Loucy (cell line): ENCODE measurements at regions not wholly inside any gene's neighbourhood (a gene's known extent, or its start where the extent isn't known, plus 50 kb on each side); places are given as distances from the start of the nearest gene placed in this dataset.

Source experiments
- H2AFZ ChIP-seq: fragments of 200-600 bp; sonication (generic); 2 replicates; pipeline ENCODE4 v1.6.0; 2016; ENCODE audit warnings: antibody characterized with exemption, mild to moderate bottlenecking, low read length, moderate library complexity
- H3F3A ChIP-seq: fragments of 200-600 bp; 2 replicates; pipeline ENCODE4 v1.6.0; 2016; ENCODE audit warnings: antibody characterized with exemption, low read depth, mild to moderate bottlenecking
- H3K27me3 ChIP-seq: fragments of 200-600 bp; sonication (generic); 2 replicates; pipeline ENCODE4 v1.6.1; 2014; ENCODE audit warnings: low read length, mild to moderate bottlenecking; ENCODE audit not compliant: insufficient read depth, poor library complexity, severe bottlenecking
- H3K36me3 ChIP-seq: fragments of 200-600 bp; sonication (generic); 2 replicates; pipeline ENCODE4 v1.6.1; 2016; ENCODE audit warnings: low read length; ENCODE audit not compliant: insufficient read depth
- H3K4me1 ChIP-seq: fragments of 200-600 bp; sonication (generic); 2 replicates; pipeline ENCODE4 v1.5.1; 2014; ENCODE audit warnings: low read length, mild to moderate bottlenecking; ENCODE audit not compliant: insufficient read depth, poor library complexity, severe bottlenecking
- H3K4me2 ChIP-seq: fragments of 200-600 bp; sonication (generic); 2 replicates; pipeline ENCODE4 v1.6.0; 2014; ENCODE audit warnings: antibody characterized with exemption, low read length, low read depth, mild to moderate bottlenecking; ENCODE audit not compliant: poor library complexity, severe bottlenecking
- H3K4me3 ChIP-seq: fragments of 200-600 bp; sonication (generic); 2 replicates; pipeline ENCODE4 v1.5.1; 2014; ENCODE audit warnings: low read length, mild to moderate bottlenecking, mixed read lengths; ENCODE audit not compliant: poor library complexity, severe bottlenecking
- H3K79me2 ChIP-seq: fragments of 200-600 bp; sonication (generic); 2 replicates; pipeline ENCODE4 v1.6.1; 2014; ENCODE audit warnings: low read length; ENCODE audit not compliant: insufficient read depth
- H3K9ac ChIP-seq: fragments of 200-600 bp; sonication (generic); 2 replicates; pipeline ENCODE4 v1.6.0; 2014; ENCODE audit warnings: mild to moderate bottlenecking, low read depth, low read length, moderate library complexity; ENCODE audit not compliant: poor library complexity, severe bottlenecking
- H3K9me2 ChIP-seq: fragments of 200-600 bp; sonication (generic); replicated peaks from 2 replicates; pipeline ENCODE4 v1.6.1; 2016; ENCODE audit warnings: low read depth, low read length, mixed read lengths
- H3K9me3 ChIP-seq: fragments of 200-600 bp; sonication (generic); 2 replicates; pipeline ENCODE4 v1.6.1; 2014; ENCODE audit warnings: mild to moderate bottlenecking, antibody characterized with exemption, low read length, low read depth; ENCODE audit not compliant: insufficient read depth
- H4K20me1 ChIP-seq: fragments of 200-600 bp; sonication (generic); 2 replicates; pipeline ENCODE4 v1.6.0; 2014; ENCODE audit warnings: antibody characterized with exemption, low read length, mild to moderate bottlenecking; ENCODE audit not compliant: insufficient read depth, poor library complexity, severe bottlenecking
- EZH2phosphoT487 ChIP-seq: fragments of 200-600 bp; IDR thresholded peaks from 2 replicates; pipeline ENCODE4 v1.6.1; 2018; ENCODE audit warnings: antibody characterized with exemption, mild to moderate bottlenecking, moderate library complexity, borderline replicate concordance
- TF ChIP-seq, protein P1 (sequence below): fragments of 200-600 bp; sonication (generic); conservative IDR thresholded peaks from 2 replicates; pipeline ENCODE4 v1.5.1; 2014; ENCODE audit warnings: mild to moderate bottlenecking, antibody characterized with exemption, low read length

DNA sequence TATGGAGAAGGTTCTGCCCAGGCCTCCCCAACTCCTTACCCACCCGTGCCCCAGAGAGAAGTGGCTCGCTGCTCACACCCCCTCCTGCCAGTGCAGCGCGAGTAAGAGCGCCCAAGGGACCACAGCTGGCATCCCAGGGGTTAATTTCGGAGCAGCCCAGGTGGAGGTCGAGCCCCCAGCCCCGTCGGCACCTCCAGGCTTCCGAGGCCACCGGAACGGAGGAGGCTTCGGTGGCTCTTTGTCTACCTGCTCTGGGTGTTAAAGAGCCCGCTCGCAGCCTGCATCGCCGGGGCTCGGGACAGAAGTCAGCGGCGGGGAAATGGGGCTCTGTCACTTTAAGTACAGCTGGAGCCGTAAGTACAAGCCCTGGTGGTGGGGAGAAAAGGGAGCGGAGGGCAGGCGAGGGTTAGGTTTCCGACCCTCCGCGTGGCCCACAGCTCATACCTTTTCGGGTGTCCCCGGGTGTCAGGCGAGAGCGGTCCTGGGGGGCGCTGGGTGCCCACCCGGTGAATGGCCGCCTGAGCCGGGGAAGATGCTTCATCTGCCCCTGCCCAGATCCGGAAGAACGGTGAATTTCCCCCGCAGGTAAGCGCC, 89.4 kb upstream of the IPO9 start:
- H2AFZ ChIP-seq, result peak overlapping the region; percentile 98
- H3K9ac ChIP-seq, result peak overlapping the region; percentile 72

DNA sequence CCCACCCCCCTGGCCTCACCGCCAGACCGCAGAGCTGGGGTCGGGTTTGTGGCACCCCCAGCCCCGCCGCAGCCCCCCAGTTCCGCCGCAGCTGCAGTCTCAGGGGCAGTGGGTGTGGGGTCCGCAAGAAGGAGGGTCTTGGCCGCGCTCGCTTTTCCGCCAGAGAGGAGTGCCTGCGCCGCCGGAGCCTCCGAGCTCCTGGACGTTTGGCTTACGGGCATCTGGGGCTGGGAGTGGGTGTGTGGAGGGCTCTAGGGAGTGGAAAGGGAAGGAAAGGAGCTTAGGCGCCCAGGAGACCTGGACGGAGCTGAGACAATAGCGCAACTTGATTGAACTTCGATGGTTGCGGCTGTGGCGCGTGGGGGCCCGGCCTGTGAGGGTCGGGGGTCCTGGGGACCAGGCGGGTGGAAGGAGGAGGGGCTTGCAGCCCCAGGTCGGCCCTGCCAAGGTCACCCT, 88.8 kb upstream of the IPO9 start:
- H3K36me3 ChIP-seq, result no peaks in the 10 kb centered on the region
- H4K20me1 ChIP-seq, result no peaks in the 10 kb centered on the region
- peak overlapping the region; percentile 98 for H2AFZ ChIP-seq
- no peaks in the 10 kb centered on the region for H3K9me2 ChIP-seq
- no peak for TF ChIP-seq EZH2phosphoT487
- TF ChIP-seq, protein P1, sequence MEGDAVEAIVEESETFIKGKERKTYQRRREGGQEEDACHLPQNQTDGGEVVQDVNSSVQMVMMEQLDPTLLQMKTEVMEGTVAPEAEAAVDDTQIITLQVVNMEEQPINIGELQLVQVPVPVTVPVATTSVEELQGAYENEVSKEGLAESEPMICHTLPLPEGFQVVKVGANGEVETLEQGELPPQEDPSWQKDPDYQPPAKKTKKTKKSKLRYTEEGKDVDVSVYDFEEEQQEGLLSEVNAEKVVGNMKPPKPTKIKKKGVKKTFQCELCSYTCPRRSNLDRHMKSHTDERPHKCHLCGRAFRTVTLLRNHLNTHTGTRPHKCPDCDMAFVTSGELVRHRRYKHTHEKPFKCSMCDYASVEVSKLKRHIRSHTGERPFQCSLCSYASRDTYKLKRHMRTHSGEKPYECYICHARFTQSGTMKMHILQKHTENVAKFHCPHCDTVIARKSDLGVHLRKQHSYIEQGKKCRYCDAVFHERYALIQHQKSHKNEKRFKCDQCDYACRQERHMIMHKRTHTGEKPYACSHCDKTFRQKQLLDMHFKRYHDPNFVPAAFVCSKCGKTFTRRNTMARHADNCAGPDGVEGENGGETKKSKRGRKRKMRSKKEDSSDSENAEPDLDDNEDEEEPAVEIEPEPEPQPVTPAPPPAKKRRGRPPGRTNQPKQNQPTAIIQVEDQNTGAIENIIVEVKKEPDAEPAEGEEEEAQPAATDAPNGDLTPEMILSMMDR, result no peak
- peak overlapping the region; percentile 83 for H3K4me3 ChIP-seq
- no peaks in the 10 kb centered on the region for H3K9me3 ChIP-seq
- H3K4me2 ChIP-seq, result peak overlapping the region; percentile 71
- H3K27me3 ChIP-seq, result no peaks in the 10 kb centered on the region
- H3K4me1 ChIP-seq, result peaks cover 35% of the 10 kb centered on the region
- peak overlapping the region; percentile 72 for H3K9ac ChIP-seq
- no peaks in the 10 kb centered on the region for H3F3A ChIP-seq
- no peaks in the 10 kb centered on the region for H3K79me2 ChIP-seq

More for the DNA sequence above, 89.4 kb upstream of the IPO9 start:
- no peaks in the 10 kb centered on the region for H3K79me2 ChIP-seq
- H3K36me3 ChIP-seq, result no peaks in the 10 kb centered on the region
- H3K9me2 ChIP-seq, result no peaks in the 10 kb centered on the region
- no peaks in the 10 kb centered on the region for H3F3A ChIP-seq
- H4K20me1 ChIP-seq, result no peaks in the 10 kb centered on the region
- peaks cover 35% of the 10 kb centered on the region for H3K4me1 ChIP-seq
- peak overlapping the region; percentile 71 for H3K4me2 ChIP-seq
- TF ChIP-seq EZH2phosphoT487, result no peak
- H3K27me3 ChIP-seq, result no peaks in the 10 kb centered on the region
- H3K4me3 ChIP-seq, result peak overlapping the region; percentile 83
- no peaks in the 10 kb centered on the region for H3K9me3 ChIP-seq

DNA sequence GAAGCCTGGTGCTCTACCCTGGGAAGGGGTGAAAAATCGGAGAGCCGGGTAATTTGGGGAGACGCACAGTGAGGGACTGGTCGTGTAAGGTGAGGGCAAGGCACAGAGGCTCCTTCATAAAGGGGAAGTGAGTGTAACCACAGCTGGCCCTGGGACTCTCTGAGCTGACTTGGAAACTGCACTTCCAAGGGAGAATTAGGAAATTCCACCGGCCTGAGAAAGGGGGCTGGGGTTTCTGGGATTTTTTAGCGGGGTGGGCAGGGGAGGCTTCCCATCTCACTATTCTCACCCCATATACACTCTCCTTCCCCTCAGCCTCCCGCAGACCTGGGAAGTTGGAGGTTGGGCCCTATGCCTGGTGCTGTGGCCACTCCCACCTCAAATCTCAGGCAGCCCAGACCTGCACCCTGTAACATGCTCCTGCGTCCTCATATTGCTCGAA, 88.3 kb upstream of the IPO9 start:
- H3K4me2 ChIP-seq, result peak overlapping the region; percentile 71
- H3K4me3 ChIP-seq, result peak overlapping the region; percentile 83

More for the DNA sequence above, 88.3 kb upstream of the IPO9 start:
- H3K79me2 ChIP-seq, result no peaks in the 10 kb centered on the region
- H3F3A ChIP-seq, result no peaks in the 10 kb centered on the region
- peak overlapping the region; percentile 72 for H3K9ac ChIP-seq
- TF ChIP-seq, protein P1, result no peak
- no peak for TF ChIP-seq EZH2phosphoT487
- H3K27me3 ChIP-seq, result no peaks in the 10 kb centered on the region
- no peaks in the 10 kb centered on the region for H3K9me2 ChIP-seq
- no peaks in the 10 kb centered on the region for H3K9me3 ChIP-seq
- peak overlapping the region; percentile 98 for H2AFZ ChIP-seq
- no peaks in the 10 kb centered on the region for H3K36me3 ChIP-seq
- no peaks in the 10 kb centered on the region for H4K20me1 ChIP-seq
- H3K4me1 ChIP-seq, result peaks cover 35% of the 10 kb centered on the region
